ENCODE measurements at regions not wholly inside any gene's neighbourhood (a gene's known extent, or its start where the extent isn't known, plus 50 kb on each side); places are given as distances from the start of the nearest gene placed in this dataset.

DNA sequence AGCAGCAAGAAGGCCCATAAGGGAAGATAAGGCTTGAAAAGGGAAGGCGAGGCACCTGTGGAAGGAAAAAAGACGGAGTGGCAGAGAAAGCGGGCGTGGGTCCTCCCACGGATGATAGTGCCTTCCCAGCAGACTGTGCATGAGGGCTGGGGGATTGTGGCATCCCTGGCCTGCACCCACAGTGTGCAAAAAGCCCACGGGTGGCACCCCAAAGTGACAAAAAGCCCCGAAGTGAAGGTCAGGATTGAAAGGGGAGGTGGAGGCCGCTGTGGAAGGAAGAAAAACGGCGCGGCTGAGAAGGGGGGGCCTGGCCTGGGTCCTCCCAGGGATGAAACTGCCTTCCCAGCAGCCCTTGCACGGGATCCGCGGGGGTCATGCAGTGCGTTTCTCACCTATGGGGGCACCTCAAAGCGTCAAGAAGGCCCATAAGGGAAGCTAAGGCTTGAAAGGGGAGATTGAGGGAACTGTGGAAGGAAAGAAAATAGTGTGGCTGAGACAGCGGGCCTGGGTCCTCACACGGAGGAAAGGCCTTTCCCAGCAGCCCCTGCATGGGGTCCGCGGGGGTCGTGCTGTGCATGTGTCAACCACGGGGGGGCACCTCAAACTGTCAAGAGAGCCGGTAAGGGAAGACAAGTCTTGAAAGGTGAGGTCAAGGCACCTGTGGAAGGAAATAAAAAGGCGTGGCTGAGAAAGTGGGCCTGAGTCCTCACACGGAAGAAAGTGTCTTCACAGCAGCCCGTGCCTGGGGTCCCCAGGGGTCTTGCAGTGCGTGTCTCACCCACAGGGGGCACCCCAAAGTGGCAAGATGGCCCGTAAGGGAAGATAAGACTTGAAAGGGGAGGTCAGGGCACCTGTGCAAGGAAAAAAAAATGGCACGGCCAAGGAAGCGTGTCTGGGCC, 274.1 kb downstream of the ALG10 start:
- TF ChIP-seq FOXM1 (CRISPR knock-in tag; IDR thresholded peaks at IDR 0.05) = no peak
- TF ChIP-seq, protein P1, sequence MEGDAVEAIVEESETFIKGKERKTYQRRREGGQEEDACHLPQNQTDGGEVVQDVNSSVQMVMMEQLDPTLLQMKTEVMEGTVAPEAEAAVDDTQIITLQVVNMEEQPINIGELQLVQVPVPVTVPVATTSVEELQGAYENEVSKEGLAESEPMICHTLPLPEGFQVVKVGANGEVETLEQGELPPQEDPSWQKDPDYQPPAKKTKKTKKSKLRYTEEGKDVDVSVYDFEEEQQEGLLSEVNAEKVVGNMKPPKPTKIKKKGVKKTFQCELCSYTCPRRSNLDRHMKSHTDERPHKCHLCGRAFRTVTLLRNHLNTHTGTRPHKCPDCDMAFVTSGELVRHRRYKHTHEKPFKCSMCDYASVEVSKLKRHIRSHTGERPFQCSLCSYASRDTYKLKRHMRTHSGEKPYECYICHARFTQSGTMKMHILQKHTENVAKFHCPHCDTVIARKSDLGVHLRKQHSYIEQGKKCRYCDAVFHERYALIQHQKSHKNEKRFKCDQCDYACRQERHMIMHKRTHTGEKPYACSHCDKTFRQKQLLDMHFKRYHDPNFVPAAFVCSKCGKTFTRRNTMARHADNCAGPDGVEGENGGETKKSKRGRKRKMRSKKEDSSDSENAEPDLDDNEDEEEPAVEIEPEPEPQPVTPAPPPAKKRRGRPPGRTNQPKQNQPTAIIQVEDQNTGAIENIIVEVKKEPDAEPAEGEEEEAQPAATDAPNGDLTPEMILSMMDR (CRISPR knock-in tag; IDR thresholded peaks at IDR 0.05) = no peak
- TF ChIP-seq, protein P2, sequence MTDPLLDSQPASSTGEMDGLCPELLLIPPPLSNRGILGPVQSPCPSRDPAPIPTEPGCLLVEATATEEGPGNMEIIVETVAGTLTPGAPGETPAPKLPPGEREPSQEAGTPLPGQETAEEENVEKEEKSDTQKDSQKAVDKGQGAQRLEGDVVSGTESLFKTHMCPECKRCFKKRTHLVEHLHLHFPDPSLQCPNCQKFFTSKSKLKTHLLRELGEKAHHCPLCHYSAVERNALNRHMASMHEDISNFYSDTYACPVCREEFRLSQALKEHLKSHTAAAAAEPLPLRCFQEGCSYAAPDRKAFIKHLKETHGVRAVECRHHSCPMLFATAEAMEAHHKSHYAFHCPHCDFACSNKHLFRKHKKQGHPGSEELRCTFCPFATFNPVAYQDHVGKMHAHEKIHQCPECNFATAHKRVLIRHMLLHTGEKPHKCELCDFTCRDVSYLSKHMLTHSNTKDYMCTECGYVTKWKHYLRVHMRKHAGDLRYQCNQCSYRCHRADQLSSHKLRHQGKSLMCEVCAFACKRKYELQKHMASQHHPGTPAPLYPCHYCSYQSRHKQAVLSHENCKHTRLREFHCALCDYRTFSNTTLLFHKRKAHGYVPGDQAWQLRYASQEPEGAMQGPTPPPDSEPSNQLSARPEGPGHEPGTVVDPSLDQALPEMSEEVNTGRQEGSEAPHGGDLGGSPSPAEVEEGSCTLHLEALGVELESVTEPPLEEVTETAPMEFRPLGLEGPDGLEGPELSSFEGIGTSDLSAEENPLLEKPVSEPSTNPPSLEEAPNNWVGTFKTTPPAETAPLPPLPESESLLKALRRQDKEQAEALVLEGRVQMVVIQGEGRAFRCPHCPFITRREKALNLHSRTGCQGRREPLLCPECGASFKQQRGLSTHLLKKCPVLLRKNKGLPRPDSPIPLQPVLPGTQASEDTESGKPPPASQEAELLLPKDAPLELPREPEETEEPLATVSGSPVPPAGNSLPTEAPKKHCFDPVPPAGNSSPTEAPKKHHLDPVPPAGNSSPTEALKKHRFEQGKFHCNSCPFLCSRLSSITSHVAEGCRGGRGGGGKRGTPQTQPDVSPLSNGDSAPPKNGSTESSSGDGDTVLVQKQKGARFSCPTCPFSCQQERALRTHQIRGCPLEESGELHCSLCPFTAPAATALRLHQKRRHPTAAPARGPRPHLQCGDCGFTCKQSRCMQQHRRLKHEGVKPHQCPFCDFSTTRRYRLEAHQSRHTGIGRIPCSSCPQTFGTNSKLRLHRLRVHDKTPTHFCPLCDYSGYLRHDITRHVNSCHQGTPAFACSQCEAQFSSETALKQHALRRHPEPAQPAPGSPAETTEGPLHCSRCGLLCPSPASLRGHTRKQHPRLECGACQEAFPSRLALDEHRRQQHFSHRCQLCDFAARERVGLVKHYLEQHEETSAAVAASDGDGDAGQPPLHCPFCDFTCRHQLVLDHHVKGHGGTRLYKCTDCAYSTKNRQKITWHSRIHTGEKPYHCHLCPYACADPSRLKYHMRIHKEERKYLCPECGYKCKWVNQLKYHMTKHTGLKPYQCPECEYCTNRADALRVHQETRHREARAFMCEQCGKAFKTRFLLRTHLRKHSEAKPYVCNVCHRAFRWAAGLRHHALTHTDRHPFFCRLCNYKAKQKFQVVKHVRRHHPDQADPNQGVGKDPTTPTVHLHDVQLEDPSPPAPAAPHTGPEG (CRISPR knock-in tag; IDR thresholded peaks at IDR 0.05) = no peak

All from HepG2 (cell line).